OCI-LY3 (cell line): ENCODE measurements at regions not wholly inside any gene's neighbourhood (a gene's known extent, or its start where the extent isn't known, plus 50 kb on each side); places are given as distances from the start of the nearest gene placed in this dataset.

Experiments
- CTCF ChIP-seq: fragments of 200-600, 300-600 bp; sonication (generic); IDR thresholded peaks from 2 replicates; pipeline ENCODE4 v1.5.1; 2014; ENCODE audit warnings: antibody characterized with exemption, low read length, low read depth
- EZH2phosphoT487 ChIP-seq: fragments of 200-600 bp; shearing (Covaris generic); IDR thresholded peaks from 2 replicates; pipeline ENCODE4 v1.6.1; 2018; ENCODE audit warnings: antibody characterized with exemption, mixed run types, low read depth

DNA sequence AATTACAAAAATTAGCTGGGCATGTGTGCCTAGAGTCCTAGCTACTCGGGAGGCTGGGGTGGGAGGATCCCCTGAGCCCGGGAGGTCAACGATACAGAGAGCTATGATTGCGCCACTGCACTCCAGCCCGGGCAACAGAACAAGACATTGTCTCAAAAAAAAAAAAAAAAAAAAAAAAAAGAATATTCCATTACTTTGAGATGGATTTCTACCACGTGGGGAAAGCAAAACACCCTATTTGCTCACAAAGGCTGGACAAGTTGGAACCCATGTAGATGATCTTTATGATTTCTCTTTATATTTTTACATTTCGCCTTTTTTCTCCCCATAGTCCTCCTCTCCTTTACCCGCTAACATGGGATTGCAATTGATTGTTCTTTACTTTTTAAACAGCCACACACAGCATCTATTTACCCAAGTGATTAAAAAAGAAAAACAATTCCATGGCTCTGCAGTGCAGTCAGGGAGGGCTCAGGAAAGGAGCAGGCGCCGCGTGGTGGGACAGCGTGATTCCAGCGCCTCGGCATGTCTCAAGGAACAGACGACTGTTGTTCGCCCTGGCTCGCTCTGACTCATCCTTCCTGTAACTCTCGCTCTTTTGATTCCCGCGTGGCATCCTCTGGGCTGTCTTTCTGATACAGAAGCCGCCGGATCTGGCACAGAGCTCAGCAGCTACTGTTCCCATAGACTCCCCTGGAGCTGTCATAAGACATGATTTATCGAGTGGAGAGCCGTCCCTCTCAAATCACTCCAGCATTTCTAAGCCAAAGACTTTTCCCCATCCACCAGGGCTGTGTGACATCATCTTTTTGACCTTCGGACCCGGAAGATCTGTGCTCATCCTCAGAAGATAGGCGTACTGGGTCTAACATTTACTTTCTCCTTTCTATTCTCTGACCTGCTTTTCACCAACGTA is 230.4 kb upstream of the AGAP1 start:
- TF ChIP-seq CTCF (no peak), EZH2phosphoT487 (no peak)
